Activated CD8-positive, alpha-beta memory T cell treated with anti-CD3 and anti-CD28 coated beads, Interleukin-2, amount 50 U/mL, for 4 hours (primary cell): ENCODE measurements at regions not wholly inside any gene's neighbourhood (a gene's known extent, or its start where the extent isn't known, plus 50 kb on each side); places are given as distances from the start of the nearest gene placed in this dataset.

Source experiments
- DNase-seq: peaks from one replicate; pipeline ENCODE4 v3.0.0-alpha.2; 2020

DNA sequence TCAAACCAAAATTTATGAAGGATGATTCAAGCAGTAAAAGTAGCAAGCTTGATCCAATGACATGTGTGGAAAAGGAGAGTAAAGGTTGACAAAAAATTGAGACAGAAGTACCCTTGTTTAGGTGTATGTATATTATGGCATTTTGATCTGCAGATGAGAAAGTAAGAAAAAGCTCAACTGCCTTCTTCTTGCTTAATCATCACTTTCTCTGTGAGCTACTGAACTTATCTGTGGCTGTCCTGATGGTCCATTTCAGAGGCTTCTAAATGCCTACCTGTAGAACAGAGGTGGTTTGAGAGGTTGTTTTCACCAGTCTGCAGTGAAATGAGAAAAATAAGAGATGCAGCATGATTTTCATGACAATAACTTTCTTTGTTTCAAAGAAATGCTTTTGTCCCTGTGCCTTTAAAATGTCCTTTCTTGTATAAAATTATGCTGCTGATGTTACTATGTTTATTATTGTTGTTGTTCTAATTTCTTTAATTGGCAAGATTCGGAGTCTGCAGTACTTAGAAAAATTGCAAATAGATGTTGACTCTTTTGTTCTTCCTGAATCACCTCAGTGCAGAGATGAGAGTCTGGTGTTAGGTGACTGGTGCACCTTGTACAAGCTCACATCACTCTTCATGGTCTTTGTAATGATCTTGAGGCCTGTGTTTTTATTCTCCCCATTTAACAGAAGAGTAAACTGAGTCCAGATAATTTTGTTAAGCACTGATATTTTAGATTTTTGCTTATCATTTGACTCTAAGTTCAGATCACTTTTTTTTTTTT is 821.9 kb downstream of the VRK1 start:
- no peak for DNase-seq

GRCh38 chr14:97620066-97620465 is 822.9 kb downstream of the VRK1 start:
- DNase-seq: no peak

DNA sequence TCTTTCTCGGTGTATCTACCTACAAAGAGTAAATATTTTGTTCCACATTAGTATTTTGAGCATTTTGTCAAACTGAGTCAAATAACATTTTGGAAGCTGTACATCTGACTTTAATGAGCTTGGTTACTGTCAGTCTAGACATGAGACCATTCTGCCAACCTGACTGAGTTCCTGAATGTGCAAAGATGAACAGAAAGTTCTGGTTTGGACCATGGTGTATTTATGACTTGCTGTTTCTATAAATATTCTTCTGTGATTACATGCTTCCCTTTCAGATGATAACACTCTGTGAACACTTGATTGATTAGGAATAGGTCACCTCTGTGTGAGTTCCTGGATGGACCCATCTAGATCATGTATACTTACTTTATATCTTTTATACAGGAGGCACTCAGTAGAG is 827.8 kb downstream of the VRK1 start:
- no peak for DNase-seq

GRCh38 chr14:97625477-97625876 is 828.3 kb downstream of the VRK1 start:
- DNase-seq: no peak

- DNase-seq: no peak
These were observed 828.9 kb downstream of the VRK1 start for GRCh38 chr14:97626088-97626487.

GRCh38 chr14:97630249-97630648 is 833.1 kb downstream of the VRK1 start:
- no peak for DNase-seq

GRCh38 chr14:97633131-97633738 is 836.1 kb downstream of the VRK1 start:
- DNase-seq: no peak

GRCh38 chr14:97634751-97635150 is 837.6 kb downstream of the VRK1 start:
- DNase-seq: peak; percentile 28

GRCh38 chr14:97638864-97639263 is 841.7 kb downstream of the VRK1 start:
- no peak for DNase-seq

GRCh38 chr14:97640031-97640430 is 842.8 kb downstream of the VRK1 start:
- no peak for DNase-seq

DNA sequence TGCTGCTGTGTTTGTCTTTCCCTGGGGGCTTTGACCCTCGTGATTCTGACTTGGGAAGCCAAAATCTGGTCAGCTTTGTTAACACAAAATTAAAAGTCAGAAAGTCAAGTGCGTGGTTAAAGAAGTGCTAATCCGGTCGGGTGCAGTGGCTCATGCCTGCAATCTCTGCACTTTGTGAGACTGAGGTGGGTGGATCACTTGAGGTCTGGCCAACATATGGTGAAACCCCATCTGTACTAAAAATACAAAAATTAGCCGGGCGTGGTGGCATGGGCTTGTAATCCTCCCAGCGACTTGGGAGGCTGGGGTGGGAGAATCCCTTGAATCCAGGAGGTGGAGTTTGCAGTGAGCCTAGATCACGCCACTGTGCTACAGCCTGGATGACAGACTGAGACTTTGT is 844.6 kb downstream of the VRK1 start:
- no peak for DNase-seq

GRCh38 chr14:97642631-97643030 is 845.4 kb downstream of the VRK1 start:
- DNase-seq: no peak

- DNase-seq: no peak
These were observed 847.2 kb downstream of the VRK1 start for GRCh38 chr14:97644365-97644764.

GRCh38 chr14:97649752-97650151 is 852.6 kb downstream of the VRK1 start:
- no peak for DNase-seq

- no peak for DNase-seq
These were observed 858.2 kb downstream of the VRK1 start for GRCh38 chr14:97655169-97655948.

DNA sequence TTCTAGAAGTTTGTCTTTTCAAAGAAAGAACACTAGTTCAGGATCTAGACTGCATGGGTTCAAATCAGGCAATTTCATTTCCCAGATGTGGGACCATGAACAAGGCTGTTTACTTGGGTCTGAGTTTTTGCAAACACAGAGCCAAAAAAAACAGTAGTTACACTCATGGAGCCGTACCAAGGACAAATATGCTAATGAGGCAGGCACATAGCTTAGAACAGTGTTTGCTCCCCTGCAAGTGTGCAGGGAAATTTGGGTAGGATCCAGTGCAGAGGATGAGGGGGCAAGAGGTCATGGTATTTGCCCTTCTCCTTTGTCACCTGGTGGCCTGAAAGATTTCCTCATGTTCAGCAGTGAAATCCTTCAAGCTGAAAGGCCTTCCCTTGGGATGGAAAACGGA is 860.4 kb downstream of the VRK1 start:
- no peak for DNase-seq

DNA sequence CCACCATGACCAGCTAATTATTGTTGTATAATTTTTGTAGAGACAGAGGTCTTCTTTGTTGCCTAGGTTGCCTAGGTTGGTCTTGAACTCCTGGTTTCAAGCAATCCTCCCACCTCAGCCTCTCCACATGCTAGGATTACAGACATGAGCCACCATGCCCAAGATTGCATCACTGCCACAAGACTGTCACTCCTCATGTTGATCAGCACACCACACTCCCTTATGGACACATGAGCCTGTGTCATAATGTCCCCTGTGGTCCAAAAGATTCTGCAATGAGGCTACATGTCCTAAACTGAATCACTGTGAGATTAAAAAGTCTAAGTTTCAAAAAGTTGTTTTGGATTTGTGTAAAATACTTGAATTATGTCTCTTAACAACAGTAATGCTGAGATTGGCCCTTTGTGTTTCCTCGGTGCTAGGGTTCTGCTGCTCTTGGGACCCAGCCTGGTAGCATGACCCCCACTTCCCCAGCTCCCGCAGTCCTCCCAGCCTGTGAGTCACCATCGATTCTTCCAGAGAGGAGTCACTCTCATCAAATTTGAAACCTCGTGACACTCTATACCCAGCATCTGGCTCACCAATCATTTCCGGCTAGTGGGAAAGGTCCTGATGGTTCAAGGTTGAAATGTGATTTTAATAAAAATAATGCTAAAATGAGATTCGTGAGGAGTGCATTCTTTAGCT is 890.9 kb downstream of the VRK1 start:
- DNase-seq: no peak

DNA sequence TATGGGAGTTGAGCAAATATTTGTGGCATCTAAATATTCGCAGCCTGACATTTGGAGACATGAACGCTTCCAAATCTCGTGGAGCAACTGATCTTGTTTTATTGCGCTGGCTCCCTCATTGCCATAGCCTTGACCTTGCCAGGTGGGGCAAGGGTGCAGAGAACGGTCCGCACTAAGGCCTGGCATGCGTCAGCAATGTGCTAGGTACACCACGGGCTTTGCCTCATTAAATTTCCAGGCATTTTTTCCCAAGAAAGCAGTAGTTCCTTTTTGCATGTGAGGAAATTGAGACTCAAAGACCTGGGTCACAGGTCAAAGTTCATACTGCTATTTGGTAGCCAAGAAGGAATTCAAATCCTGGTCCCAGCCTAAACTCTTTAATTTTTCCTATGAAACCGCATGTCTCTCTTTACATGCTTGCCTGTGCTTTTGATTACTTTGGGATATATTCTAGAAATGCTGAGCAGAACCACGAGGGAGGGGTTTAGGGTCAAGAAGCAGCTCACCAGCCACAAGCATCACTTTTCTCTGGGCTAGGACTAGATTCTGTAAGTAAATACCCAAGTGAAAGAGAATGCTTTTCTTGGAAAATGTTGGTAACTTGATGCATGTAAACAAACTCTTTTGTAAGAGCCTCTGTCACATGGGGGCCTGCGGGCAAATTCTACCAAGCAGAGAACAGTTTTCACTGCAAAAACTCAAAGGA is 891.6 kb downstream of the VRK1 start:
- DNase-seq: no peak

GRCh38 chr14:97692084-97692483 is 894.9 kb downstream of the VRK1 start:
- no peak for DNase-seq

- no peak for DNase-seq
These were observed 898.3 kb downstream of the VRK1 start for GRCh38 chr14:97695456-97695981.

- DNase-seq: peak; percentile 24
These were observed 900.6 kb downstream of the VRK1 start for GRCh38 chr14:97697772-97698171.

GRCh38 chr14:97699026-97699425 is 901.8 kb downstream of the VRK1 start:
- DNase-seq: no peak
